GM23338 (cell line): ENCODE measurements at regions not wholly inside any gene's neighbourhood (a gene's known extent, or its start where the extent isn't known, plus 50 kb on each side); places are given as distances from the start of the nearest gene placed in this dataset.

Experiments used
- CREB1 ChIP-seq: fragments of 250-450 bp; sonication (Bioruptor Pico); IDR thresholded peaks from 2 replicates; pipeline ENCODE4 v1.5.0; 2020; ENCODE audit warnings: low read depth, mild to moderate bottlenecking, moderate library complexity
- EZH2 ChIP-seq: fragments of 200-600 bp; sonication (generic); IDR thresholded peaks from one replicate; pipeline ENCODE4 v1.8.0; 2017; ENCODE audit warnings: antibody characterized with exemption, mild to moderate bottlenecking, low read depth; ENCODE audit not compliant: unreplicated experiment
- EZH2phosphoT487 ChIP-seq: fragments of 200-600 bp; sonication (generic); IDR thresholded peaks from one replicate; pipeline ENCODE4 v1.8.1; 2018; ENCODE audit warnings: antibody characterized with exemption; ENCODE audit not compliant: unreplicated experiment
- JUNB ChIP-seq: IDR thresholded peaks from one replicate; pipeline ENCODE4 v1.6.1; 2016; ENCODE audit warnings: antibody characterized with exemption; ENCODE audit not compliant: unreplicated experiment
- POLR2AphosphoS5 ChIP-seq: IDR thresholded peaks from 2 replicates; pipeline ENCODE4 v1.6.1; 2016; ENCODE audit warnings: antibody characterized with exemption, low read depth
- ZNF114 ChIP-seq: fragments of 250-450 bp; sonication (Bioruptor Pico); IDR thresholded peaks from 2 replicates; pipeline ENCODE4 v1.5.0; 2020; ENCODE audit warnings: mild to moderate bottlenecking, moderate library complexity
- TF ChIP-seq, protein P1 (sequence below): IDR thresholded peaks from one replicate; pipeline ENCODE4 v1.6.1; 2018; ENCODE audit warnings: antibody characterized with exemption; ENCODE audit not compliant: unreplicated experiment
- TF ChIP-seq, protein P2 (sequence below), 2 experiments: fragments of 200-600 bp in 1 of 2; sonication (generic) in 1 of 2; conservative IDR thresholded peaks; 2 replicates each; pipeline versions ENCODE4 v1.5.1 to v1.6.1; 2016 to 2017; ENCODE audit warnings: antibody characterized with exemption in 2 of 2, low read depth in 2 of 2, mild to moderate bottlenecking in 2 of 2, moderate library complexity in 1 of 2

DNA sequence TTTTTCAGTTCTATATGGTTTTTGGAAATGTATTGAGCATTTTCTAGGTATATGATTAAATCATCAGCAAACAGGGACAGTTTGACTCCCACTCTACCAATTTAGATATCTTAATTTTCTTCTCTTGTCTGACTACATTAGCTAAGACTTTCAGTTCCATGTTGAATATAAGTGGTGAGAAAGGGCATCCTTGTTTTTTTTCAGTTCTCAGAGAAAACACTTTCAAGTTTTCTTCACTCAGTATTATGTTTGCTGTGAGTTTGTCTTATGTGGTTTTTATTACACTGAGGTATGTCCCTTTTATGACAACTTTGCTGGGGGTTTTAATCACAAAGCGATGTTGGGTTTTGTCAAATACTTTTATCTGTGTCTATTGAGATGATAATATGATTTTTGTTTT, 352.6 kb downstream of the KDM5D start:
- TF ChIP-seq, protein P1, sequence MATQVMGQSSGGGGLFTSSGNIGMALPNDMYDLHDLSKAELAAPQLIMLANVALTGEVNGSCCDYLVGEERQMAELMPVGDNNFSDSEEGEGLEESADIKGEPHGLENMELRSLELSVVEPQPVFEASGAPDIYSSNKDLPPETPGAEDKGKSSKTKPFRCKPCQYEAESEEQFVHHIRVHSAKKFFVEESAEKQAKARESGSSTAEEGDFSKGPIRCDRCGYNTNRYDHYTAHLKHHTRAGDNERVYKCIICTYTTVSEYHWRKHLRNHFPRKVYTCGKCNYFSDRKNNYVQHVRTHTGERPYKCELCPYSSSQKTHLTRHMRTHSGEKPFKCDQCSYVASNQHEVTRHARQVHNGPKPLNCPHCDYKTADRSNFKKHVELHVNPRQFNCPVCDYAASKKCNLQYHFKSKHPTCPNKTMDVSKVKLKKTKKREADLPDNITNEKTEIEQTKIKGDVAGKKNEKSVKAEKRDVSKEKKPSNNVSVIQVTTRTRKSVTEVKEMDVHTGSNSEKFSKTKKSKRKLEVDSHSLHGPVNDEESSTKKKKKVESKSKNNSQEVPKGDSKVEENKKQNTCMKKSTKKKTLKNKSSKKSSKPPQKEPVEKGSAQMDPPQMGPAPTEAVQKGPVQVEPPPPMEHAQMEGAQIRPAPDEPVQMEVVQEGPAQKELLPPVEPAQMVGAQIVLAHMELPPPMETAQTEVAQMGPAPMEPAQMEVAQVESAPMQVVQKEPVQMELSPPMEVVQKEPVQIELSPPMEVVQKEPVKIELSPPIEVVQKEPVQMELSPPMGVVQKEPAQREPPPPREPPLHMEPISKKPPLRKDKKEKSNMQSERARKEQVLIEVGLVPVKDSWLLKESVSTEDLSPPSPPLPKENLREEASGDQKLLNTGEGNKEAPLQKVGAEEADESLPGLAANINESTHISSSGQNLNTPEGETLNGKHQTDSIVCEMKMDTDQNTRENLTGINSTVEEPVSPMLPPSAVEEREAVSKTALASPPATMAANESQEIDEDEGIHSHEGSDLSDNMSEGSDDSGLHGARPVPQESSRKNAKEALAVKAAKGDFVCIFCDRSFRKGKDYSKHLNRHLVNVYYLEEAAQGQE: no peak
- TF ChIP-seq EZH2phosphoT487 (no peak), EZH2 (no peak), CREB1 (CRISPR knock-in tag) (no peak), POLR2AphosphoS5 (no peak), JUNB (no peak), ZNF114 (CRISPR knock-in tag) (no peak)
- TF ChIP-seq, protein P2, sequence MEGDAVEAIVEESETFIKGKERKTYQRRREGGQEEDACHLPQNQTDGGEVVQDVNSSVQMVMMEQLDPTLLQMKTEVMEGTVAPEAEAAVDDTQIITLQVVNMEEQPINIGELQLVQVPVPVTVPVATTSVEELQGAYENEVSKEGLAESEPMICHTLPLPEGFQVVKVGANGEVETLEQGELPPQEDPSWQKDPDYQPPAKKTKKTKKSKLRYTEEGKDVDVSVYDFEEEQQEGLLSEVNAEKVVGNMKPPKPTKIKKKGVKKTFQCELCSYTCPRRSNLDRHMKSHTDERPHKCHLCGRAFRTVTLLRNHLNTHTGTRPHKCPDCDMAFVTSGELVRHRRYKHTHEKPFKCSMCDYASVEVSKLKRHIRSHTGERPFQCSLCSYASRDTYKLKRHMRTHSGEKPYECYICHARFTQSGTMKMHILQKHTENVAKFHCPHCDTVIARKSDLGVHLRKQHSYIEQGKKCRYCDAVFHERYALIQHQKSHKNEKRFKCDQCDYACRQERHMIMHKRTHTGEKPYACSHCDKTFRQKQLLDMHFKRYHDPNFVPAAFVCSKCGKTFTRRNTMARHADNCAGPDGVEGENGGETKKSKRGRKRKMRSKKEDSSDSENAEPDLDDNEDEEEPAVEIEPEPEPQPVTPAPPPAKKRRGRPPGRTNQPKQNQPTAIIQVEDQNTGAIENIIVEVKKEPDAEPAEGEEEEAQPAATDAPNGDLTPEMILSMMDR (conservative IDR thresholded peaks at IDR 0.05; ENCODE audit: low read depth in 2 of 2): no peak
